SK-N-SH (cell line): ENCODE measurements at regions not wholly inside any gene's neighbourhood (a gene's known extent, or its start where the extent isn't known, plus 50 kb on each side); places are given as distances from the start of the nearest gene placed in this dataset.

Experiments used
- CTCF ChIA-PET: fragments of 300-600, 350-600 bp; formaldehyde crosslinking; extraction: SDS; loops from one replicate; lab custom pipeline; 2021; lab: Yijun Ruan, JAX
- POLR2A ChIA-PET: fragments of 350-600 bp; sonication (Branson Sonifier 250); formaldehyde crosslinking; extraction: SDS; loops from one replicate; lab custom pipeline; 2020; ENCODE audit warnings: antibody characterized with exemption, inconsistent platforms; lab: Yijun Ruan, JAX
- DNase-seq: peaks from one replicate; pipeline ENCODE4 v3.0.0; 2012
- H2AFZ ChIP-seq: fragments of 200-600 bp; sonication (generic); 2 replicates; pipeline ENCODE4 v1.8.1; 2016; ENCODE audit warnings: antibody characterized with exemption, mild to moderate bottlenecking, low read depth
- H3F3A ChIP-seq: fragments of 200-600 bp; sonication (generic); replicated peaks from 2 replicates; pipeline ENCODE3; 2016; ENCODE audit warnings: antibody characterized with exemption, mild to moderate bottlenecking; ENCODE audit not compliant: insufficient read depth
- H3K27ac ChIP-seq, 2 experiments: fragments of 200-500 bp in 1 of 2; fragments of 200-600 bp in 1 of 2; sonication (Bioruptor generic) in 1 of 2; sonication (generic), shearing (Covaris generic) in 1 of 2; 2 replicates each; pipeline versions ENCODE4 v1.5.1 to v1.6.1; 2014 to 2016; ENCODE audit warnings: low read depth in 2 of 2, inconsistent platforms in 1 of 2, low read length in 1 of 2, mild to moderate bottlenecking in 1 of 2, mixed read lengths in 1 of 2
- H3K27me3 ChIP-seq: fragments of 200-600 bp; sonication (generic), shearing (Covaris generic); 2 replicates; pipeline ENCODE4 v1.6.1; 2016; ENCODE audit warnings: mixed run types; ENCODE audit not compliant: insufficient read depth
- H3K36me3 ChIP-seq, 2 experiments: fragments of 200-500 bp in 1 of 2; fragments of 200-600 bp in 1 of 2; sonication (Bioruptor generic) in 1 of 2; sonication (generic) in 1 of 2; replicated peaks in 1 of 2; 2 replicates each; pipeline versions ENCODE3 to v1.5.1; 2014 to 2016; ENCODE audit warnings: low read length in 1 of 2, mild to moderate bottlenecking in 1 of 2; ENCODE audit not compliant: insufficient read depth in 2 of 2, control insufficient read depth in 1 of 2
- H3K4me1 ChIP-seq, 2 experiments: fragments of 200-500 bp in 1 of 2; fragments of 200-600 bp in 1 of 2; sonication (Bioruptor generic) in 1 of 2; sonication (generic), shearing (Covaris generic) in 1 of 2; 2 replicates each; pipeline versions ENCODE4 v1.5.1 to v1.6.1; 2014 to 2016; ENCODE audit warnings: low read depth in 1 of 2, low read length in 1 of 2, mixed run types in 1 of 2; ENCODE audit not compliant: insufficient read depth in 2 of 2, control insufficient read depth in 1 of 2
- H3K4me2 ChIP-seq: fragments of 200-600 bp; sonication (generic), shearing (Covaris generic); 2 replicates; pipeline ENCODE4 v1.6.1; 2017; ENCODE audit warnings: mixed run types
- H3K4me3 ChIP-seq, 2 experiments: fragments of 200-500 bp in 1 of 2; fragments of 200-600 bp in 1 of 2; sonication (Bioruptor generic) in 1 of 2; sonication (generic), shearing (Covaris generic) in 1 of 2; 2 replicates each; pipeline versions ENCODE4 v1.5.1 to v1.8.1; 2014 to 2016; ENCODE audit warnings: low read depth in 2 of 2, inconsistent platforms in 1 of 2, low read length in 1 of 2, mild to moderate bottlenecking in 1 of 2, mixed read lengths in 1 of 2, moderate library complexity in 1 of 2
- H3K79me2 ChIP-seq: fragments of 200-600 bp; sonication (generic); 2 replicates; pipeline ENCODE4 v1.8.1; 2017; ENCODE audit warnings: mild to moderate bottlenecking; ENCODE audit not compliant: insufficient read depth
- H3K9ac ChIP-seq: fragments of 200-600 bp; sonication (generic); 2 replicates; pipeline ENCODE4 v1.6.1; 2017; ENCODE audit warnings: mixed run types
- H3K9me2 ChIP-seq: fragments of 200-600 bp; sonication (generic); 2 replicates; pipeline ENCODE4 v1.6.1; 2017; ENCODE audit warnings: mixed run types
- H3K9me3 ChIP-seq: fragments of 200-600 bp; sonication (generic); 2 replicates; pipeline ENCODE4 v1.6.1; 2017; ENCODE audit warnings: mixed run types, mild to moderate bottlenecking, moderate library complexity
- H4K20me1 ChIP-seq: fragments of 200-600 bp; sonication (generic); 2 replicates; pipeline ENCODE4 v1.6.1; 2017; ENCODE audit warnings: mild to moderate bottlenecking, mixed run types; ENCODE audit not compliant: insufficient read depth
- CTCF ChIP-seq: fragments of 200-600 bp; sonication (generic); IDR thresholded peaks from 2 replicates; pipeline ENCODE4 v1.6.1; 2017; ENCODE audit warnings: antibody characterized with exemption, mild to moderate bottlenecking, moderate library complexity
- ELF1 ChIP-seq: IDR thresholded peaks from 2 replicates; pipeline ENCODE4 v1.4.0; 2012
- EP300 ChIP-seq, 2 experiments: IDR thresholded peaks; 2 replicates each; pipeline versions ENCODE4 v1.4.0 to v1.6.1; 2012; ENCODE audit warnings: borderline replicate concordance in 1 of 2, low read depth in 1 of 2, low read length in 1 of 2
- FOSL2 ChIP-seq: IDR thresholded peaks from 2 replicates; pipeline ENCODE4 v1.4.0; 2012; ENCODE audit warnings: low read depth, mild to moderate bottlenecking, moderate library complexity, borderline replicate concordance
- FOXJ3 ChIP-seq: sonication (generic); formaldehyde crosslinking; IDR thresholded peaks from 2 replicates; pipeline ENCODE4 v1.5.1; 2020; ENCODE audit warnings: mild to moderate bottlenecking, missing genetic modification reagents
- FOXM1 ChIP-seq: IDR thresholded peaks from 2 replicates; pipeline ENCODE4 v1.4.0; 2012; ENCODE audit warnings: low read depth, mild to moderate bottlenecking
- GABPA ChIP-seq: IDR thresholded peaks from 2 replicates; pipeline ENCODE4 v1.4.0; 2012; ENCODE audit warnings: low read depth, mild to moderate bottlenecking
- GATA2 ChIP-seq: sonication (generic); formaldehyde crosslinking; IDR thresholded peaks from 2 replicates; pipeline ENCODE4 v1.5.0; 2020; ENCODE audit warnings: mild to moderate bottlenecking, missing genetic modification reagents
- MEF2A ChIP-seq: IDR thresholded peaks from 2 replicates; pipeline ENCODE4 v1.4.0; 2012; ENCODE audit warnings: low read depth, borderline replicate concordance
- MXI1 ChIP-seq: IDR thresholded peaks from 2 replicates; pipeline ENCODE4 v1.6.1; 2012; ENCODE audit warnings: mild to moderate bottlenecking, low read depth, low read length, improper control_type of control experiment
- NRF1 ChIP-seq: IDR thresholded peaks from 2 replicates; pipeline ENCODE4 v1.6.1; 2012; ENCODE audit warnings: low read depth, mild to moderate bottlenecking, low read length
- RAD21 ChIP-seq: IDR thresholded peaks from 2 replicates; pipeline ENCODE4 v1.6.1; 2012; ENCODE audit warnings: mild to moderate bottlenecking, low read length
- RCOR1 ChIP-seq: fragments of 150-350 bp; IDR thresholded peaks from 2 replicates; pipeline ENCODE4 v1.6.1; 2017; ENCODE audit warnings: antibody characterized with exemption, low read length
- REST ChIP-seq: IDR thresholded peaks from 2 replicates; pipeline ENCODE4 v1.6.1; 2012; ENCODE audit warnings: mild to moderate bottlenecking, low read depth, low read length, moderate library complexity
- RFX5 ChIP-seq: IDR thresholded peaks from 2 replicates; pipeline ENCODE4 v1.6.1; 2012; ENCODE audit warnings: mild to moderate bottlenecking, improper control_type of control experiment, low read length
- SIN3A ChIP-seq: IDR thresholded peaks from 2 replicates; pipeline ENCODE4 v1.6.1; 2012; ENCODE audit warnings: low read depth, mild to moderate bottlenecking, low read length, moderate library complexity, borderline replicate concordance
- SMC3 ChIP-seq: IDR thresholded peaks from 2 replicates; pipeline ENCODE4 v1.6.1; 2012; ENCODE audit warnings: low read depth, low read length, improper control_type of control experiment
- USF1 ChIP-seq: IDR thresholded peaks from 2 replicates; pipeline ENCODE4 v1.4.0; 2012; ENCODE audit warnings: low read depth, borderline replicate concordance
- YY1 ChIP-seq: IDR thresholded peaks from 2 replicates; pipeline ENCODE4 v1.4.0; 2012; ENCODE audit warnings: low read depth, mild to moderate bottlenecking
- WGBS: methylation state at CpG from one replicate; pipeline ENCODE4 v1.1.6; 2017; ENCODE audit warnings: low lambda C conversion rate; 5-methylcytosine and 5-hydroxymethylcytosine counted together
- TF ChIP-seq, protein P1 (sequence below): fragments of 150-350 bp; IDR thresholded peaks from 2 replicates; pipeline ENCODE4 v1.6.1; 2017; ENCODE audit warnings: antibody characterized with exemption, low read length, low read depth, borderline replicate concordance
- TF ChIP-seq, protein P2 (sequence below): fragments of 150-350 bp; IDR thresholded peaks from 2 replicates; pipeline ENCODE4 v1.6.1; 2016; ENCODE audit warnings: mild to moderate bottlenecking, low read depth, low read length

GRCh38 chr10:33719005-33719703 is 384.7 kb upstream of the NRP1 start (continued):
- TF ChIP-seq GABPA (no peak), EP300 (IDR thresholded peaks at IDR 0.05; ENCODE audit: borderline replicate concordance in 1 of 2, low read depth in 1 of 2, low read length in 1 of 2) (no peak), MXI1 (no peak)

GRCh38 chr10:33716501-33717267 is 382.2 kb upstream of the NRP1 start:
- Histone ChIP-seq H2AFZ (no peak overlapping the region), H3K79me2 (no peaks in the 10 kb centered on the region), H3K9me2 (no peaks in the 10 kb centered on the region), H3K36me3 (no peaks in the 10 kb centered on the region)
- TF ChIP-seq NRF1: no peak
- no peak for TF ChIP-seq RCOR1
- TF ChIP-seq, protein P1, sequence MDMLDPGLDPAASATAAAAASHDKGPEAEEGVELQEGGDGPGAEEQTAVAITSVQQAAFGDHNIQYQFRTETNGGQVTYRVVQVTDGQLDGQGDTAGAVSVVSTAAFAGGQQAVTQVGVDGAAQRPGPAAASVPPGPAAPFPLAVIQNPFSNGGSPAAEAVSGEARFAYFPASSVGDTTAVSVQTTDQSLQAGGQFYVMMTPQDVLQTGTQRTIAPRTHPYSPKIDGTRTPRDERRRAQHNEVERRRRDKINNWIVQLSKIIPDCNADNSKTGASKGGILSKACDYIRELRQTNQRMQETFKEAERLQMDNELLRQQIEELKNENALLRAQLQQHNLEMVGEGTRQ: no peak
- TF ChIP-seq, protein P2, sequence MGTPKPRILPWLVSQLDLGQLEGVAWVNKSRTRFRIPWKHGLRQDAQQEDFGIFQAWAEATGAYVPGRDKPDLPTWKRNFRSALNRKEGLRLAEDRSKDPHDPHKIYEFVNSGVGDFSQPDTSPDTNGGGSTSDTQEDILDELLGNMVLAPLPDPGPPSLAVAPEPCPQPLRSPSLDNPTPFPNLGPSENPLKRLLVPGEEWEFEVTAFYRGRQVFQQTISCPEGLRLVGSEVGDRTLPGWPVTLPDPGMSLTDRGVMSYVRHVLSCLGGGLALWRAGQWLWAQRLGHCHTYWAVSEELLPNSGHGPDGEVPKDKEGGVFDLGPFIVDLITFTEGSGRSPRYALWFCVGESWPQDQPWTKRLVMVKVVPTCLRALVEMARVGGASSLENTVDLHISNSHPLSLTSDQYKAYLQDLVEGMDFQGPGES: no peak
- TF ChIP-seq FOSL2: no peak
- TF ChIP-seq YY1: no peak
- no peak for TF ChIP-seq REST
- TF ChIP-seq SMC3: no peak
- TF ChIP-seq USF1: no peak
- TF ChIP-seq CTCF: no peak
- no peak for TF ChIP-seq GATA2 (CRISPR knock-in tag)
- TF ChIP-seq RAD21: no peak
- no peak for TF ChIP-seq FOXM1
- no peak for TF ChIP-seq MEF2A
- no peak for TF ChIP-seq FOXJ3 (CRISPR knock-in tag)
- TF ChIP-seq SIN3A: no peak
- TF ChIP-seq RFX5: no peak
- TF ChIP-seq ELF1: no peak
- TF ChIP-seq, all 33 proteins: peak for 0
- no peaks in the 10 kb centered on the region for H3F3A ChIP-seq
- POLR2A ChIA-PET: no interaction called here
- H3K4me1 ChIP-seq: peaks cover 0 to 4% of the 10 kb centered on the region in 2 experiments; a peak in 1 of 4 replicates
- H3K27ac ChIP-seq: no peak overlapping the region
- H3K27me3 ChIP-seq: no peaks in the 10 kb centered on the region
- H4K20me1 ChIP-seq: no peaks in the 10 kb centered on the region
- no peak for DNase-seq
- H3K4me3 ChIP-seq: no peak overlapping the region
- CTCF ChIA-PET: no interaction called here
- H3K9ac ChIP-seq: no peak overlapping the region
- no peak overlapping the region for H3K4me2 ChIP-seq
- no peaks in the 10 kb centered on the region for H3K9me3 ChIP-seq
- 100% methylated on average over 2 of the region's 2 CpGs for WGBS
